Nucleus accumbens (tissue), 56 donors: ENCODE measurements at regions not wholly inside any gene's neighbourhood (a gene's known extent, or its start where the extent isn't known, plus 50 kb on each side); places are given as distances from the start of the nearest gene placed in this dataset.

ENCODE experiments used
- DNase-seq, 56 donors: peaks; one replicate each; lab custom pipeline; 2025; lab: John Stamatoyannopoulos, UW

GRCh38 chrX:42627891-42628290, 150.1 kb downstream of the PPP1R2C start:
- peak in 1 of 56 donors; percentile 0 for DNase-seq

- DNase-seq: no peak
Observed at GRCh38 chrX:42624524-42624923, 153.4 kb downstream of the PPP1R2C start.

- DNase-seq: no peak
Observed at GRCh38 chrX:42619068-42619467, 158.9 kb downstream of the PPP1R2C start.

- no peak for DNase-seq
Observed at GRCh38 chrX:42616981-42617380, 161.0 kb downstream of the PPP1R2C start.

- DNase-seq: no peak
Observed at GRCh38 chrX:42615161-42615563, 162.8 kb downstream of the PPP1R2C start.

- no peak for DNase-seq
Observed at GRCh38 chrX:42606591-42606990, 171.4 kb downstream of the PPP1R2C start.

- no peak for DNase-seq
Observed at GRCh38 chrX:42604302-42604701, 173.7 kb downstream of the PPP1R2C start.

GRCh38 chrX:42603016-42603415, 174.9 kb downstream of the PPP1R2C start:
- no peak for DNase-seq

GRCh38 chrX:42602566-42602965, 175.4 kb downstream of the PPP1R2C start:
- no peak for DNase-seq

GRCh38 chrX:42602136-42602535, 175.8 kb downstream of the PPP1R2C start:
- no peak for DNase-seq

- DNase-seq: no peak
Observed at GRCh38 chrX:42597481-42597880, 180.5 kb downstream of the PPP1R2C start.

- no peak for DNase-seq
Observed at GRCh38 chrX:42585842-42586621, 191.9 kb downstream of the PPP1R2C start.

- DNase-seq: no peak
Observed at GRCh38 chrX:42577936-42578470, 200.0 kb downstream of the PPP1R2C start.

- no peak for DNase-seq
Observed at GRCh38 chrX:42567268-42567667, 210.7 kb downstream of the PPP1R2C start.

GRCh38 chrX:42565739-42566138, 212.2 kb downstream of the PPP1R2C start:
- DNase-seq: no peak

GRCh38 chrX:42546800-42547199, 231.2 kb downstream of the PPP1R2C start:
- no peak for DNase-seq

- no peak for DNase-seq
Observed at GRCh38 chrX:42544883-42545282, 233.1 kb downstream of the PPP1R2C start.

- DNase-seq: no peak
Observed at GRCh38 chrX:42541554-42541953, 236.4 kb downstream of the PPP1R2C start.

GRCh38 chrX:42540146-42540545, 237.8 kb downstream of the PPP1R2C start:
- no peak for DNase-seq

- DNase-seq: no peak
Observed at GRCh38 chrX:42538405-42538804, 239.6 kb downstream of the PPP1R2C start.

GRCh38 chrX:42536286-42536685, 241.7 kb downstream of the PPP1R2C start:
- DNase-seq: no peak

GRCh38 chrX:42535233-42535632, 242.7 kb downstream of the PPP1R2C start:
- DNase-seq: no peak
